GM23248 (cell line): ENCODE measurements at regions not wholly inside any gene's neighbourhood (a gene's known extent, or its start where the extent isn't known, plus 50 kb on each side); places are given as distances from the start of the nearest gene placed in this dataset.

Experiments used
- EZH2 ChIP-seq: fragments of 200-600 bp; sonication (generic); IDR thresholded peaks from 2 replicates; pipeline ENCODE4 v1.6.1; 2018; ENCODE audit warnings: antibody characterized with exemption, mild to moderate bottlenecking; ENCODE audit not compliant: insufficient read depth, poor library complexity, severe bottlenecking
- EZH2phosphoT487 ChIP-seq: fragments of 200-600 bp; sonication (generic); IDR thresholded peaks from 2 replicates; pipeline ENCODE4 v1.6.1; 2018; ENCODE audit warnings: antibody characterized with exemption, moderate library complexity, mild to moderate bottlenecking, low read depth; ENCODE audit not compliant: insufficient read depth

DNA sequence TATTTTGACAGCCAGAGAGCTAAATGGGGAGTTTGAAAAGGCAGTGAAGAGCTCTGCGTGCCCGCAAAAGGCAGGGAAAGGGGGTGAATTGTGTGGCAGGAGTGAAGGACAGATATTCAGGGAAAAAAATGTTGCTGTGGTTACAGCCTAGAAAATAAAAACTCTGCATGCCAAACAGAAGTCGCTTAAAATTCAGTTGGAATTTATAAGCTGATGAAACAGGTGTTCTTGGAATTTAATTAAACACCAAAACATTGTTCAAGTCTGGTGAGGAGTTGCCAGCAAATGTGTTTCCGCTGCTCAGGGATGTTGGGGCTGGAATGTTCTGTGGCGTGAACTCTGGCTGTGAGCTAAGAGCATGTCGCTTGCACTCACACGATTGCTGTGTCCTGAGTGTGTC lies 169.3 kb downstream of the ADRA2A start:
- no peak for TF ChIP-seq EZH2phosphoT487
- TF ChIP-seq EZH2, result no peak
